HEK293 (cell line): ENCODE measurements at regions not wholly inside any gene's neighbourhood (a gene's known extent, or its start where the extent isn't known, plus 50 kb on each side); places are given as distances from the start of the nearest gene placed in this dataset.

Experiments
- CTCF ChIP-seq: fragments of 450-650 bp; formaldehyde crosslinking; IDR thresholded peaks from 2 replicates; pipeline ENCODE4 v1.5.1; 2016; ENCODE audit warnings: missing biosample characterization, missing genetic modification characterization
- PRDM4 ChIP-seq: fragments of 450-650 bp; formaldehyde crosslinking; IDR thresholded peaks from 2 replicates; pipeline ENCODE4 v1.5.1; 2017; ENCODE audit warnings: missing biosample characterization, missing genetic modification characterization
- YY1 ChIP-seq: fragments of 450-650 bp; formaldehyde crosslinking; IDR thresholded peaks from 2 replicates; pipeline ENCODE4 v1.5.1; 2018; ENCODE audit warnings: missing biosample characterization, missing genetic modification characterization
- ZNF112 ChIP-seq: fragments of 450-650 bp; formaldehyde crosslinking; IDR thresholded peaks from 2 replicates; pipeline ENCODE4 v1.5.0; 2017; ENCODE audit warnings: missing biosample characterization, missing genetic modification characterization
- ZNF214 ChIP-seq: fragments of 450-650 bp; formaldehyde crosslinking; IDR thresholded peaks from 2 replicates; pipeline ENCODE4 v1.5.1; 2017; ENCODE audit warnings: missing biosample characterization, mild to moderate bottlenecking, missing genetic modification characterization, borderline replicate concordance
- ZNF223 ChIP-seq: fragments of 450-650 bp; formaldehyde crosslinking; IDR thresholded peaks from 2 replicates; pipeline ENCODE4 v1.5.1; 2016; ENCODE audit warnings: missing biosample characterization, missing genetic modification characterization
- ZNF23 ChIP-seq: fragments of 450-650 bp; formaldehyde crosslinking; IDR thresholded peaks from 2 replicates; pipeline ENCODE4 v1.5.1; 2016; ENCODE audit warnings: missing biosample characterization, missing genetic modification characterization, borderline replicate concordance
- ZNF239 ChIP-seq: fragments of 450-650 bp; formaldehyde crosslinking; IDR thresholded peaks from 2 replicates; pipeline ENCODE4 v1.5.1; 2016; ENCODE audit warnings: missing biosample characterization, missing genetic modification characterization
- ZNF280D ChIP-seq: fragments of 450-650 bp; formaldehyde crosslinking; IDR thresholded peaks from 2 replicates; pipeline ENCODE4 v1.5.1; 2016; ENCODE audit warnings: missing biosample characterization, missing genetic modification characterization
- ZNF354C ChIP-seq: fragments of 450-650 bp; formaldehyde crosslinking; IDR thresholded peaks from 2 replicates; pipeline ENCODE4 v1.5.1; 2016; ENCODE audit warnings: missing biosample characterization, missing genetic modification characterization, low read depth, borderline replicate concordance
- ZNF433 ChIP-seq: fragments of 450-650 bp; formaldehyde crosslinking; IDR thresholded peaks from 2 replicates; pipeline ENCODE4 v1.5.1; 2016; ENCODE audit warnings: missing biosample characterization, missing genetic modification characterization, low read depth

GRCh38 chr14:87840906-87841305 is 152.1 kb downstream of the GALC start:
- no peak for TF ChIP-seq CTCF (tag by site-specific recombination)
- TF ChIP-seq ZNF214 (tag by site-specific recombination) = no peak
- TF ChIP-seq ZNF354C (tag by site-specific recombination) = no peak
- TF ChIP-seq ZNF223 (tag by site-specific recombination) = no peak
- TF ChIP-seq ZNF280D = no peak
- TF ChIP-seq YY1 = no peak
- TF ChIP-seq ZNF23 (tag by site-specific recombination) = no peak
- no peak for TF ChIP-seq PRDM4 (tag by site-specific recombination)
- TF ChIP-seq ZNF239 (tag by site-specific recombination) = no peak
- no peak for TF ChIP-seq ZNF433 (tag by site-specific recombination)
- TF ChIP-seq ZNF112 (tag by site-specific recombination) = no peak
